WTC11 (cell line): ENCODE measurements at regions not wholly inside any gene's neighbourhood (a gene's known extent, or its start where the extent isn't known, plus 50 kb on each side); places are given as distances from the start of the nearest gene placed in this dataset.

Source experiments
- ARID4B ChIP-seq: sonication (generic); formaldehyde crosslinking; IDR thresholded peaks from 2 replicates; pipeline ENCODE4 v1.8.0; 2023; ENCODE audit warnings: missing genetic modification reagents, mild to moderate bottlenecking, borderline replicate concordance
- ATF6 ChIP-seq: sonication (generic); formaldehyde crosslinking; IDR thresholded peaks from 2 replicates; pipeline ENCODE4 v1.8.1; 2023; ENCODE audit warnings: mild to moderate bottlenecking, missing genetic modification reagents
- CBFB ChIP-seq: sonication (generic); formaldehyde crosslinking; IDR thresholded peaks from 2 replicates; pipeline ENCODE4 v1.8.1; 2022; ENCODE audit warnings: mild to moderate bottlenecking, low read depth, missing genetic modification reagents
- CTCF ChIP-seq: fragments of 200-600 bp; IDR thresholded peaks from 2 replicates; pipeline ENCODE4 v1.8.0; 2022; ENCODE audit warnings: antibody characterized with exemption
- FOXP1 ChIP-seq: sonication (generic); formaldehyde crosslinking; IDR thresholded peaks from 2 replicates; pipeline ENCODE4 v1.8.0; 2022; ENCODE audit warnings: missing genetic modification reagents, mild to moderate bottlenecking, moderate library complexity, borderline replicate concordance
- NFYB ChIP-seq: sonication (generic); formaldehyde crosslinking; conservative IDR thresholded peaks from 2 replicates; pipeline ENCODE4 v1.8.0; 2022; ENCODE audit warnings: low read depth, missing genetic modification reagents
- SMAD4 ChIP-seq: sonication (generic); formaldehyde crosslinking; IDR thresholded peaks from 2 replicates; pipeline ENCODE4 v1.8.0; 2022; ENCODE audit warnings: mild to moderate bottlenecking, missing genetic modification reagents

GRCh38 chrX:122363112-122363795, 820.8 kb upstream of the GRIA3 start:
- TF ChIP-seq ARID4B (CRISPR knock-in tag): no peak
- no peak for TF ChIP-seq ATF6
- TF ChIP-seq CBFB (CRISPR knock-in tag): no peak
- no peak for TF ChIP-seq CTCF
- TF ChIP-seq NFYB (CRISPR knock-in tag): no peak
- TF ChIP-seq FOXP1 (CRISPR knock-in tag): no peak
- no peak for TF ChIP-seq SMAD4
